Spleen (tissue), 11 donors: ENCODE measurements at regions not wholly inside any gene's neighbourhood (a gene's known extent, or its start where the extent isn't known, plus 50 kb on each side); places are given as distances from the start of the nearest gene placed in this dataset.
"Not testable (repeated sequence)": the region's sequence is repeated elsewhere in the genome, so short reads cannot be mapped to it uniquely, and the experiment has no call there.

Experiments used
- DNase-seq: peaks from one replicate; pipeline ENCODE4 v3.0.0-alpha.2; 2020
- H3K27ac ChIP-seq, 8 donors: fragments of 200-600 bp; sonication (generic) in 7 of 8; 1 replicate in 4 of 8; 2 replicates in 4 of 8; pipeline versions ENCODE4 v1.5.0 to v1.8.0; 2016 to 2021; ENCODE audit warnings: inconsistent platforms in 4 of 8, mild to moderate bottlenecking in 4 of 8, moderate library complexity in 1 of 8
- H3K27me3 ChIP-seq, 7 donors: fragments of 200-600 bp; sonication (generic) in 6 of 7; replicated peaks in 1 of 7; 1 replicate in 4 of 7; 2 replicates in 3 of 7; pipeline versions ENCODE4 v1.5.0 to v1.8.0; 2016 to 2021; ENCODE audit warnings: inconsistent platforms in 3 of 7, mild to moderate bottlenecking in 1 of 7
- H3K36me3 ChIP-seq, 6 donors: fragments of 200-600 bp; sonication (generic) in 5 of 6; 1 replicate in 4 of 6; 2 replicates in 2 of 6; pipeline versions ENCODE4 v1.5.0 to v1.8.0; 2016 to 2021; ENCODE audit warnings: inconsistent platforms in 2 of 6
- H3K4me1 ChIP-seq, 6 donors: fragments of 200-600 bp; sonication (generic) in 5 of 6; 1 replicate in 3 of 6; 2 replicates in 3 of 6; pipeline versions ENCODE4 v1.5.0 to v1.8.0; 2016 to 2021; ENCODE audit warnings: inconsistent platforms in 3 of 6
- H3K4me3 ChIP-seq, 8 donors: fragments of 200-600 bp; sonication (generic) in 7 of 8; 1 replicate in 4 of 8; 2 replicates in 4 of 8; pipeline versions ENCODE4 v1.5.0 to v1.8.0; 2016 to 2021; ENCODE audit warnings: inconsistent platforms in 4 of 8, mild to moderate bottlenecking in 4 of 8, moderate library complexity in 2 of 8
- H3K9me3 ChIP-seq, 8 donors: fragments of 200-600 bp; sonication (generic) in 7 of 8; 1 replicate in 4 of 8; 2 replicates in 4 of 8; pipeline versions ENCODE4 v1.5.0 to v1.8.0; 2016 to 2021; ENCODE audit warnings: inconsistent platforms in 4 of 8
- POLR2A ChIP-seq, 3 donors: fragments of 450-650 bp; IDR thresholded peaks; one replicate each; pipeline ENCODE4 v1.5.1; 2017; ENCODE audit warnings: antibody characterized with exemption in 3 of 3, mild to moderate bottlenecking in 1 of 3
- POLR2AphosphoS5 ChIP-seq, 3 donors: sonication (generic); formaldehyde crosslinking; IDR thresholded peaks; one replicate each; pipeline ENCODE4 v1.5.1; 2017; ENCODE audit warnings: antibody characterized with exemption in 3 of 3
- WGBS, 5 donors: extraction: QIAGEN DNeasy Blood & Tissue Kit in 3 of 5; methylation state at CpG; one replicate each; pipeline versions ENCODE4 v1.1.5 to v1.1.7; 2013 to 2018; 5-methylcytosine and 5-hydroxymethylcytosine counted together
- intact Hi-C: fragments of 100-400 bp; cut with DNase I; formaldehyde crosslinking; loops from one replicate; pipeline ENCODE4 v1.15.0; 2023; ENCODE audit warnings: low total_unique reads
- TF ChIP-seq, protein P1 (sequence below), 11 experiments: fragments of 200-600 bp in 7 of 11; fragments of 450-650 bp in 4 of 11; sonication (generic) in 4 of 11; IDR thresholded peaks in 8 of 11; conservative IDR thresholded peaks in 3 of 11; 1 replicate in 7 of 11; 2 replicates in 4 of 11; pipeline versions ENCODE4 v1.4.0 to v1.8.0; 2016 to 2021; ENCODE audit warnings: antibody characterized with exemption in 11 of 11, inconsistent platforms in 4 of 11, mild to moderate bottlenecking in 1 of 11
- donor health status: healthy with polysubstance abuse.
- donor health status: DM: no; HTN: no; CAD: no; lungs with moderate emphysema.
- donor health status: DM: no; HTN: no; CAD: no.
- donor health status: Bipolar disorder and iron deficiency.
- donor health status: healthy.
- donor health status: DM: no; HTN: no; CAD: no.
- donor health status: DM: yes; HTN: yes; CAD: no.

DNA sequence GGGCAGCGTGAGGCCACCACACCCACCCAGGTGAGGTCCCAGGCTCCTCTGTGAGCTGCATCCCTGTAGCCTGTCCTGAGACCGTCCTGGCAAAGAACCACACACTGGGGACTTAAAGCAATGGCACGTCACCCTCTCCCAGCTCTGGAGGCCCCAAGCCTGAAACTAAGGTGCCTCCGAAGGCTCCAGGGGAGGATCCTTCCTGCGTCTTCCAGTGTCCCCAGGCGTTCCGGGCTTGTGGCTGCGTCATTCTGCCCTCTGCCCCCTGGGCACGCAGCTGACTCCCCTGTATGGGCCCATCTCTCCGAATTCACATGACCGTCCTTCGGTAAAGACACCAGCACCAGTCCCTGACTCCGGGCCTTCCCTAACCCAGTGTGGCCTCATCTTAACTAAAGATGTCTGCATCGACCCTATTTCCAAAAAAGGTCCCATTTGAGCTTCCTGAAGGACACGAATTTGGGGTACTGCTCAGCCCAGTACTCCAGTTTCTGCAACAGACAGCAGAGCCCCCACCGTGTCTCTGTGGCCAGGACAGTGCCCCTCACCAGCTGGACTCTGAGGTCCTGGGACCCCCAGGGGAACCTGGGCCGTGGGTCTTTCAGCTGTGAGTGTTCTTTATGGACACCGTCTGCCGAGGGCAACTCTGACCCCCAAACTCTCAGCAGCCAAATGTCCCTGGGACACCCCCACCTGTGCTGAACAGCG, 75.2 kb upstream of the CTDP1 start:
- no peaks in the 10 kb centered on the region for H3K36me3 ChIP-seq
- 88 to 95% (median 93%) methylated on average over 16 to 20 of the region's 20 CpGs for WGBS, 5 donors
- H3K4me3 ChIP-seq = no peak overlapping the region
- H3K9me3 ChIP-seq = no peaks in the 10 kb centered on the region
- H3K4me1 ChIP-seq = no peaks in the 10 kb centered on the region
- peak; percentile 35 for DNase-seq
- TF ChIP-seq, protein P1, sequence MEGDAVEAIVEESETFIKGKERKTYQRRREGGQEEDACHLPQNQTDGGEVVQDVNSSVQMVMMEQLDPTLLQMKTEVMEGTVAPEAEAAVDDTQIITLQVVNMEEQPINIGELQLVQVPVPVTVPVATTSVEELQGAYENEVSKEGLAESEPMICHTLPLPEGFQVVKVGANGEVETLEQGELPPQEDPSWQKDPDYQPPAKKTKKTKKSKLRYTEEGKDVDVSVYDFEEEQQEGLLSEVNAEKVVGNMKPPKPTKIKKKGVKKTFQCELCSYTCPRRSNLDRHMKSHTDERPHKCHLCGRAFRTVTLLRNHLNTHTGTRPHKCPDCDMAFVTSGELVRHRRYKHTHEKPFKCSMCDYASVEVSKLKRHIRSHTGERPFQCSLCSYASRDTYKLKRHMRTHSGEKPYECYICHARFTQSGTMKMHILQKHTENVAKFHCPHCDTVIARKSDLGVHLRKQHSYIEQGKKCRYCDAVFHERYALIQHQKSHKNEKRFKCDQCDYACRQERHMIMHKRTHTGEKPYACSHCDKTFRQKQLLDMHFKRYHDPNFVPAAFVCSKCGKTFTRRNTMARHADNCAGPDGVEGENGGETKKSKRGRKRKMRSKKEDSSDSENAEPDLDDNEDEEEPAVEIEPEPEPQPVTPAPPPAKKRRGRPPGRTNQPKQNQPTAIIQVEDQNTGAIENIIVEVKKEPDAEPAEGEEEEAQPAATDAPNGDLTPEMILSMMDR (IDR thresholded peaks at IDR 0.05 in 8 of 11, conservative IDR thresholded peaks at IDR 0.05 in 3 of 11) = no peak
- TF ChIP-seq POLR2AphosphoS5 (IDR thresholded peaks at IDR 0.05) (no peak), POLR2A (IDR thresholded peaks at IDR 0.05) (no peak)
- H3K27me3 ChIP-seq = peaks cover 0 to 59% (median 0%) of the 10 kb centered on the region in 7 donors
- H3K27ac ChIP-seq = no peak overlapping the region
- intact Hi-C loops = no loop called here

DNA sequence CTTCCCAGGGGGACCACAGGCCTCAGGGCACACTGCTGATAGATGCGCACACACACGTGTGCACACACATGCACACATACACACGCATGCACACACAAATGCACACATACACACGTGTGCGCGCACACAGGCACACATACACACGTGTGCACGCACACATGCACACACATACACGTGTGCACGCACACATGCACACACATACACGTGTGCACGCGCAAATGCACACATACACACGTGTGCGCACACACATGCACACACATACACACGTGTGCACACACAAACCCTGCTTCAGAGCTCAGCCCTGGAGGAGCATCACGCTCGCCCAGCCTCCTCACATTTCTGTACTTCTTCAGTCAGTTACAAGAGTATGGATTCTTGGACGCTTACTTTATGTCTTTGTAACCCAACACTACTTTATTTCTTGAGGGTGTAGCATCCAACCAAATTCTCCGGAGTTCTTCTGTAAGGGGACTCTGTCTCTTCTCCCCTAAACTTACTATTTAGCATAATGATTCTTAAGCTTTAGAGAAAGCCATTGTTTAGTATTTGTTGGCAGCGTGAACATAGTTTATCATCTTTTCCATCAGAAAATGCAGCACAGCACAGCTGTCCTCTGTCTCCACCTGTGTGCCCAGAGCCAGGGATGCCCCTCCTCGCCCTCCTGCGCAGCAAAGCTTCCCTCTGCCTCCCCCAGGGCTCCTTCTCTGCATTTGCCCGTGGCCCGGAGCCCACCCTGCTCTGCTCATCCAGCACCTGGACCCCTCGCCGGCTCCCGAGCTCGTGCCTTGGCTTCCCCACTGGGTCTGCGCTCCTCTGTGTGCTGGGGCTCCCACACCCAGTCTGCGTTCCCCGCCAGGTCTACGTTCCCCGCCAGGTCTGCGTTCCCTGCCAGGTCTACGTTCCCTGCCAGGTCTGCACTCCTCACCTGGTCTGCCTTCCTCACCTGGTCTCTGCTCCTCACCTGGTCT, 74.4 kb upstream of the CTDP1 start:
- Histone ChIP-seq H3K36me3 (no peaks in the 10 kb centered on the region), H3K27ac (no peak overlapping the region), H3K27me3 (peaks cover 0 to 53% (median 0%) of the 10 kb centered on the region in 7 donors), H3K4me1 (no peaks in the 10 kb centered on the region), H3K9me3 (no peaks in the 10 kb centered on the region), H3K4me3 (no peak overlapping the region)
- TF ChIP-seq, protein P1 (IDR thresholded peaks at IDR 0.05 in 8 of 11, conservative IDR thresholded peaks at IDR 0.05 in 3 of 11) = no peak
- no peak for TF ChIP-seq POLR2A (IDR thresholded peaks at IDR 0.05)
- no peak for TF ChIP-seq POLR2AphosphoS5 (IDR thresholded peaks at IDR 0.05)
- 86 to 94% (median 92%) methylated on average over 35 to 36 of the region's 36 CpGs for WGBS, 5 donors
- intact Hi-C loops = no loop called here
- peak; percentile 72 for DNase-seq

DNA sequence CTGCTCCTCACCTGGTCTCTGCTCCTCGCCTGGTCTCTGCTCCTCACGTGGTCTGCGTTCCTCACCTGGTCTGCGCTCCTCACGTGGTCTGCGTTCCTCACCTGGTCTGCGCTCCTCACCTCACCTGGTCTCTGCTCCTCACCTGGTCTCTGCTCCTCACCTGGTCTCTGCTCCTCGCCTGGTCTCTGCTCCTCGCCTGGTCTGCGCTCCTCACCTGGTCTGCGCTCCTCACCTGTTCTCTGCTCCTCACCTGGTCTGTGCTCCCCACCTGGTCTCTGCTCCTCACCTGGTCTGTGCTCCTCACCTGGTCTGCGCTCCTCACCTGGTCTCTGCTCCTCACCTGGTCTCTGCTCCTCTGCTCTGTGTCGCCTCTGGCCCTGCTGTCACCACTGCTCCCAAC, 73.5 kb upstream of the CTDP1 start:
- H3K27me3 ChIP-seq = peaks cover 0 to 50% (median 0%) of the 10 kb centered on the region in 7 donors
- H3K27ac ChIP-seq, DNase-seq, H3K4me3 ChIP-seq, H3K4me1 ChIP-seq, intact Hi-C loops, H3K36me3 ChIP-seq, H3K9me3 ChIP-seq: not testable (repeated sequence)
- 89 to 94% (median 92%) methylated on average over 13 of the region's 13 CpGs for WGBS, 5 donors

DNA sequence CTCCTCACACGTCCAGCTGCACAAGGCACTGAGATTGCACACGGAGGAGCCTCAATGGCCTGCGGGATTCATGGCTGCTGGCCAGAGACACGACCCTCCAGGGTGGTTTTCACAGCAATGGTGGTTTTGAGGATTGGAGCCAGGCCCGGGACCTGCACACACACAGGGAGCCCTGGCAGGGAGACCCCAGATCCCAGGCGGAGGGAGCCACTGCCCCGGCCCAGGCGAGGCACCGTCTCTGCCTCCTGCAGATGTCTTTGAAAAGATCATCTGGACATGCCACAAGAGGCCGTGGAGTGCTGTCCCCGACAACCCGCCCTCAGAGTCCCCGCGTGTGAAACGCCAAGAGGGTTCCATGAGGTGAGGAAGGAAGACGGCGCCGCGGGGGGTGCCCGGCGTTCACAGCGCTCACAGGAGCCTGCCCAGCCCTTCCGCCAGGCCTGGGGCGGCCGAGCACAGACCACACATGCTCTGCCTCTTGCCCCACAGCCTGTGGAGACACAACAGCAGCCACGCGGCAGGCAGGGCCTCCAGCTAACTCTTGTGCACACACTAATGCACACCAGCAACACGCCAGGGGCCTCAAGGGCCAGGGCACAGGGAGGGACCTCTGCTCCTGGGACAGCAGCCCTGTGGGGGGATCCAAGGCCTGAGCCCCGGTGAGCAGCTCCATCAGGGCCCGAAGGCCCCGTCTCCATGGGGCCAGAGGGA, 72.8 kb upstream of the CTDP1 start:
- TF ChIP-seq POLR2AphosphoS5 (IDR thresholded peaks at IDR 0.05) (no peak), POLR2A (IDR thresholded peaks at IDR 0.05) (no peak)
- TF ChIP-seq, protein P1 (IDR thresholded peaks at IDR 0.05 in 8 of 11, conservative IDR thresholded peaks at IDR 0.05 in 3 of 11) = no peak
- H3K27ac ChIP-seq = no peak overlapping the region
- H3K4me1 ChIP-seq = no peaks in the 10 kb centered on the region
- intact Hi-C loops = no loop called here
- no peak overlapping the region for H3K4me3 ChIP-seq
- no peaks in the 10 kb centered on the region for H3K9me3 ChIP-seq
- WGBS, 5 donors = 72 to 89% (median 87%) methylated on average over 9 to 31 of the region's 31 CpGs
- H3K36me3 ChIP-seq = no peaks in the 10 kb centered on the region
- DNase-seq = peak; percentile 70
- peaks cover 0 to 50% (median 0%) of the 10 kb centered on the region in 7 donors for H3K27me3 ChIP-seq
